SH-SY5Y (cell line): ENCODE measurements at regions not wholly inside any gene's neighbourhood (a gene's known extent, or its start where the extent isn't known, plus 50 kb on each side); places are given as distances from the start of the nearest gene placed in this dataset.

Experiments used
- GATA2 ChIP-seq: IDR thresholded peaks from 2 replicates; pipeline ENCODE4 v1.6.1; 2011; ENCODE audit warnings: mild to moderate bottlenecking, low read depth, low read length
- GATA3 ChIP-seq: IDR thresholded peaks from 2 replicates; pipeline ENCODE4 v1.6.1; 2011; ENCODE audit warnings: low read depth, mild to moderate bottlenecking, low read length, moderate library complexity

DNA sequence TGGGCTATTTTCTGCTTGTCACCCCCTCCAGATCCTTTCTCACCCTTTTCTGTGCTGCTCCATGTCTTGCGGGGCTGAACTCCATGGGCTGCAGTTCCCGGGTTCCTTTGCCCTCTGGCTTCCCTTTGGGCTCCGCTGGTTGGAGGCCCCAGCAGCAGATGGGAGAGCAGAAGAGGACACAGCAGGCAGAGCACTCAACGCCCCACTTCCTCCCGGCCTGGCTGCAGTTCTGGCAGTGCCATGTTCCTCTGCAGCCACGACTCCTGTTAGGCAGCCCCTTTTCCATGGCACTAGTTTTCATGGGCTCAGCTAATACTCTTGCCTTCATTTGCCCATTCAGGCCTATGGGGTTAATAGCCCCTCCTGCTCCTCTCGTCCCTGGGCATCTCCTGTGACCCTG lies 127.1 kb downstream of the TENT5C start:
- no peak for TF ChIP-seq GATA2

DNA sequence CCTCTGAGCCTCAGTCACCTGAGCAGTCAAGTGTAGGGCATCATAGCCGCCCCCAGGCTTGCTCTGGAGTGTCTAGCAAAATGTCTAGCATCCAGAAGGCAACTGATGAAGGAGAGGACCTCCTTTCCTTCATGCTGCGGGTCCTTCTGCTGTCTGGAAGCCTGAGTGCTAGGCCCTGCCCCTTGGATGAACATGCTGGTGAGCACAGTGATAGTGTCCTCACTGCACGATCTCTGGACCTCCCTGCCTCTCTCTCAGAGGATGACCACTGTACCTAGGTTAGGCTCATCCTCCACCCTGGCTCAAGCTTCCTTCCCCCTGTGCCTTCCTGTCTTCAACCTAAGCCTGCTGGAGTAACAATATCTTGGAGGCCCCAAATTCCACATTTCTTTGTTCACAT lies 128.6 kb downstream of the TENT5C start:
- TF ChIP-seq GATA2 (no peak), GATA3 (no peak)

DNA sequence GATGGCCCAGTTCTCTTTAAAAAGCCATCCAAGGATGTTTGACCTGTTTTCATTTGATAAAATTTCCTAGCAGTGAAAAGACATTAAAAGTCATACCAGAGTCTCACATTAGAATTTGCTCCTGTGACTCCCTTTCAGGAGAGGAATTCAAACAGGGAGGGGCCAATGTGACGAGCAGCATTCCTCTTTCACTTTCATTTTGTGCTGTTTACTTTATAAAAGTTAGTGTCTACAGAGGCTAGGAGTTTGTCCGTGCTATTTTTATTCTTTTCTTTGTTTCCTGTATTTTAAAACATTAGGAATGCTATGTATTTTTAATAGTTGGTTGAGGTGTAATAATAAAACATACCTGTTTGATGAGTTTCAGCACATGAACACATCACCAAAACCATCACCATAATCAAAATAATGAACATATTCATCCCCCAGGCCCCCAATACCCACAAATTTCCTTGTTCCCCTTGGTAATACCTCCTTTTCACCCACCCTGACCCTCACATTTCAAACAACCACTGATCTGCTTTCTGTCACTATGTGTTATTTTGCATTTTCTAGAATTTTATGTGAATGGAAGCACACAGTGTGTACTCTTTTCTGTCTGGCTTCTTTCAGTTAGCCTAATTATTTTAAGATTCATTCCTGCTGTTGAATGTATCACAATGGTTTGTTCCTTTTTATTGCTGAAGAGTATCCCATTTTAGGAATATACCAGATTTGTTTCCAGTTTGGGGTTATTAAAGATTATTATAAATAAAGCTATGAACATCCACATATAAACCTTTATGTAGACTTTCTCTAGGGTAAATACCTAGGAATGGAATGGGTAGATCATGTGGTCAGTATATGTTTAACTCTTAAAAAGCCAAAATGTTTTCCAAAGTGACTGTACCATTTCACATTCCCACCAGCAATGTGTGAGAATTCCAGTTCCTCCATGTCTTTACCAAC lies 129.5 kb downstream of the TENT5C start:
- TF ChIP-seq GATA2 = no peak
- no peak for TF ChIP-seq GATA3

DNA sequence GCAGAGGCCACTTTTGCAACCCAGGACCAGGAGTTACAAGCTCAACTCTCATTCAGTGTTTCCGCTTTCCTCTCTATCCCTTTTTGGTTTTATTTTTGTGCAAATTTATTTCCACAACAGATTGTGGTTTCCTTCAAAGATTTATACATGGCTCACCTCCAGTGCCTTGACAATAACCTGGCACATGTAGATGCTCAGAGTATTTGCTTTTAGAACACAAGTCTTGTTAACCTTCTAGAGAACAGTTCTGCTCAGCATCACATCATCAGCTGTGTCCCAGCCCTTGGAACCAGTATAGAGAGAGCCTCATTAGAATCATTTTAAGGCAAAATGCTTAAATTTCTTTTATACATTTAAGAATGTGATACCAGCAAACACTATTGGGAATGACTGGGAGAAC lies 133.7 kb downstream of the TENT5C start:
- TF ChIP-seq GATA2 (no peak), GATA3 (no peak)

DNA sequence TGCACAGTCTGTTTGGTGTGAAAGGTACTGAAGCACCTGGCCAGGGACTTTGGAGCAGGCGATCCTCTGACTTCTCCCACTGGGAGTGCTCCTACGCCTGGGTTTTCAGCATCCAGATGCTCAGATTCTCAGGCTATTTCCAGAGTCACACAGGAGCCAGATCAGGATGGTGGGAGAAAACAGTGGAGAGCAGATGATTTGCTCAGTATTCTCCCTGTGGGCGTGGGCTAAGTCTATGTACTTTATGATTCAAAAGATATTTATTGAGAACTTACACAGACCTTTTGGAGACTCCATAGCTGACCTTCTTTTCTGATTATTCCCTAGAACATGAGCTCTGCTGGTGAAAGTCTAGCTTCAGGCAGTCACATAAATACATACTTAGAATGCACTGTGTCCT lies 134.6 kb downstream of the TENT5C start:
- TF ChIP-seq GATA2 (no peak), GATA3 (no peak)

DNA sequence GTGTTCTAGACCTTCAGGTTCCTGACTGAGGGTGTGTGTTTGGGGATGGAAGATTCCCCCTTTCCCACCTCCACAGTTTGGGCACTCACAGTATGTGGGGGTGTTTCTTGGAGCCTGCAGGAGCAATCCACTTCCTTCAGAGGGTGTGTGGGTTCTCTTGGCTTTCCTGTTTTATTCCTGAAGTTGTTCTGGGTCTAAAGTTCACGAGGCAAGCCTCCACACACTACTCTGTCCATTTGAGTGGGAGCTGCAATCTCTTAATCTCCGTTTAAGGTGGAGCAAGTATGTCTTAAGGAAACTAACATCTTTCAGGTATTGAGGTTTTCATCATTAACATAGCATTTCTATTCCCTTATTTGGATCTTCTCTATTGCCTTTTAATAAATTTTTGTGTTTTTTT lies 141.8 kb downstream of the TENT5C start:
- TF ChIP-seq GATA2 (no peak), GATA3 (no peak)

DNA sequence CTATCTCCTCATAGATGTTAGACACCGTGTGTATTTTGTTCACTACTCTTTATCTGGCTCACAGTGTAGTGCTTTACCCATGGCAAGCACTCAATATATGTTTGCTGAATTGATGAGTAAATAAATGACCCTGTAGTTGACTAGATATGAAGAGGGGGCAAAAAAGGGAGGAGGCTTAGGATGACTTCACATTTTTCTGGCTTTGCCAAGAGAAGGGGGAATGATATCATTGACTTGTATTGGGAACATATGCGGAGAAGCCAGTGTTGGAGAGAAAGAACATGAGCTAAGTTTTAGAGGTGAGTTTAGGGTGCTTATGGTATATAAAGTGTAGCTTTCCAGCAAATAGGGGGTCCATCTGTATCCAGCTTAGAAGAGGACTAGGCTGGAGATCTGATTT lies 145.5 kb downstream of the TENT5C start:
- no peak for TF ChIP-seq GATA2
- no peak for TF ChIP-seq GATA3

DNA sequence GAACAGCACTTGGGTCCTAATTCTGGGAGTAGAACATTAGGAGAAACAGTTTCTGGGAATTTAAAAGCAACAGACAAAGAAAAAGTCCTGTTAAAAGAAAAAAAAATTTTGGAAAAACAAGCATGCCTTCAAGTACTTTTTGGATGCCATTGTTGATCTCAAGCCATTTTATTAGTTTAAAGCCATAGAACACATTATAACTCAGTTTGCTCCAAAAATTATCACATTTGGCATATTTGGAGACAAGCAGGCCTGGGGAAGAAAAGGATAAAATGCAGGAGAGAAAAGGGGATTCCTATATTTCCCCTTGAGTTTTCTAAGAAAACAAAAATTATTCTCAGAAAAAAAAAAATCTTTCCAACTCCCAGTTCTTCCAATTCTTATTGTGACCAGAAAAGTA lies 146.8 kb downstream of the TENT5C start:
- TF ChIP-seq GATA2 (no peak), GATA3 (no peak)

DNA sequence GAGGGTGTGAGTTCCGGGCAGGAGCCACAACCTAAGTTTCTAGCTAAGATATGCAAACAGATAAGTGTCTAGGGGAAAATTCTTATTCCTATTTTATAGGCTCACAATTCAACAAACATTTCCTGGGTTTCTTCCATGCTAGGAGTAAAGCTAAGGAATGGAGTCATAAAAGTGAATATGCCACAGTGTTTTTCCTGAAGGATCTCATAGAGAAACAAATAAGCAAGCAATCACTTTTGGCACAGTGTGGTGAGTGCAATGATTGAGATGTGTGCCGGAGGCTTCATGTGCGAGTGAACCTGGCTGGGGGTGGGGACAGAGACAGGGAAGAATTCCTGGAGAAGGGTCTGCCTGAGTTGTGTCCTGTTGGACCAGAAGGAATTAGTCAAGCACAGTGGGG lies 147.4 kb downstream of the TENT5C start:
- TF ChIP-seq GATA3 = no peak
- TF ChIP-seq GATA2 = no peak

DNA sequence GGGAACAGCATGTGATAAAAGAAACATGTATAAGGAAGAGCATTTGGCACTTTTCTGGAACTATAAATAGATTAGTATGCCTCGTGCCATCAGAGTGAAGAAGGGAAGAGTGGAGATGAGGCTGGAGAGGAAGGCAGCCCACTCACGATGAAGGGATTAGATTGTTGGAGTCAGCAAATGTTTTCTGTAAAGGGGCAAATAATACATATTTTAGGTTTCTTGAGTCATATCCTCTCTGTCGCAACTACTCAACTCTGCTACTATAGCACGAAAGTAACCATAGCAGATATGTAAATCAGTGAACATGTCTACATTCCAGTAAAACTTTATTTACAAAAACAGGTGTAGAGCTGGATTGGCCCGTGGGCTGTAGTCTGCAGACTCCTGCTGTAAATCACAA lies 147.8 kb downstream of the TENT5C start:
- TF ChIP-seq GATA2 (no peak), GATA3 (no peak)

DNA sequence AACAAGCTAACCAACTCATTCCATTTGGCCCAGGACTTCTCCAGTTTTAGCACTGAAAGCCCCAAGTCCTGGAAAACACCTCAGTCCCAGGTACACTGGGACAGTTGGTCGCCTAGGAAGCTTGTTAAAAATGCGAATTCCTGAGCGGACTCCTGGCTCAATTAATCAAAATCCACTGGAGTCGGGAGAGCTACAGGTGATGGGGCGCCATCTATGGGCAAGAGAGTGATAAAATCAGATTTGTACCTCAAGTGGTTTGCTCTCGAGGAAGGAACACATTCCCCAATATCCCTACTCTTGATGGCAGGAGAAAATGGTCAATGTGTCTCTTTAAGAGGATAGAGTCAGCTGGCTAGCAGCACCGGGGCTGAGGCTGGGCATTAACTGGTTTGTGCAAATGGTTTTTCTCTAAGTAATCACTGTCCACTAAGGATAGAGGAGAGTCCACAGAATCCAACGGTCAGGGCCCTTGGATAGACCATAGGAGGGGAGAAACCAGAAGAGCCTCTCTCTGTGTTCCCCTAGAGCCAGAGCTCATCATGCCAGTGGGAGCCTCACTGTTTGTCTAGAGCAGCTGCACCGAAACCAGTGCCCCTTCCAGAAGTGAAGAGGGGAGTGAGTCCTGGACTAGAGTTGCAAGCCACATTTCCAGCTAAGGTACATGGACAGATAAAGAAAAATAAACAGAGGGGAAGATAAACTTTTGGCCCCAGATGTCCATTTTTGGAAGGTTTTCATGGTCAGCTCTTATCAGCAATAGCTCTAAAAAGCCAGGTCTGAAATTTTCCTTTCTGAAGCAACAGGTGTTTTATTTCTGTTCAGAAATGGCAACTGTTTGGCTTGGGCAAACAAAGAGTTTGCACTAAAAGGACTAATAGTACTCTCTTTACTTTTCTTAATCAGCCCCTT lies 148.5 kb downstream of the TENT5C start:
- TF ChIP-seq GATA3 = no peak
- TF ChIP-seq GATA2 = peak; percentile 13; the same call in 1 of the 2 replicates

DNA sequence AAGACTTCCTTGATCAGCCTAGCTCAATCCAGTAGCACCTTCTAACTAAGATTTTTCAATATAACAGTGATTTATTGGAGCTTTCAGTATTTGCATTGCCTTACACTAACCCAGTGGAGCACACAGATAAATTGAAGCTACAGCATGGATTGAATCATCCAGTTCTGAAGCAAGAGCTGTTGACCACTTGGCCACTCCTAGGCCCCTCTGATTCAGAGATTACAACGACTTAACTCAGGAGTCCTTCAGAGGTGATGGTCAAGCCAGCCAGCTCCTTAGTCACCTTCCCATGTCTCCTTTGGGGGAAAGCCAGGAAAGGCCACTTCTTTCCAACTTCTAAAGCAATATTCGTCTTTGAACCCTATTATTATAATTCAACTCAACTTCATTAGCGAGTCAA lies 151.8 kb downstream of the TENT5C start:
- TF ChIP-seq GATA2 (no peak), GATA3 (no peak)

DNA sequence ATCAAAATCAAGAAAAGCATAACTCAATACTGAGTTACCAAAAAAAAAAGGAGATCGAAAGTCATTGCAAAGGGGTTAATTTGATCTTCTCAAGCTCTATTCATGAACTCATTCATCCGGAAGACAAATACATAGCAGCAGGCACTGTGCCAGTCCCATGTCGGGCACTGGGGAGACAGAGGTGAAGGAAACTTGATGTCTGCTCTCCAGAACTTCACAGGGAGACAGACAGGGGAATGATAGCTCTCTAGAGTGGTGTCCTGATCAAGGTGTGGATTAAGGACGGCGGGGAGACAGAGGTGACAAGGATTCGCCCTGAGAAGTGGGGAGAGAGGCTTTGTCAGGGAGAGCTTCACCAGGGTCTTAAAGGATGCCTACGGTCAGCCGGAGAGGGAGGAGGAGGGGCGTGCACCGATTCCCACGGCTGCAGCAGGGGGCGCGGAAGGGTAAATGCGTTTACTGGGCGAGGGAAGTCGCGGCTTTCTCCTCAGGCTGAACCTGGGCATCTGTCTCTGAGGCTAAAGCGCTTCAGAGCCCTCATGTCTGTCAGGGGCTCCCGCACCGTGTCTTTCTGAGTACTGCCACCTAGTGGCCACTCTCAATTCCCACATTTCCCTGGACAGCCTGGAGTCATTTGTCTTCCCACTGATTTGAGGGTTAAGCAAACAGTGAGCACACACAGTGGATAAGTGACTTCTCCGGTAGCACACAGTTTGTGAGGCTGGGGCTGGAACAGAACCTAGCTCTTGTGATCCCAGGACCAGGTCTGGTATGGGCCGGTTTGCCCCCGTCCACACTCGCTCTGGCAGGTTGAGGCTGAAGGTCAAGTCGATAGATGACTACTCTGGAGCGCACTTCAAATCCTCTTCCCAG lies 152.8 kb downstream of the TENT5C start:
- TF ChIP-seq GATA2 (no peak), GATA3 (no peak)

DNA sequence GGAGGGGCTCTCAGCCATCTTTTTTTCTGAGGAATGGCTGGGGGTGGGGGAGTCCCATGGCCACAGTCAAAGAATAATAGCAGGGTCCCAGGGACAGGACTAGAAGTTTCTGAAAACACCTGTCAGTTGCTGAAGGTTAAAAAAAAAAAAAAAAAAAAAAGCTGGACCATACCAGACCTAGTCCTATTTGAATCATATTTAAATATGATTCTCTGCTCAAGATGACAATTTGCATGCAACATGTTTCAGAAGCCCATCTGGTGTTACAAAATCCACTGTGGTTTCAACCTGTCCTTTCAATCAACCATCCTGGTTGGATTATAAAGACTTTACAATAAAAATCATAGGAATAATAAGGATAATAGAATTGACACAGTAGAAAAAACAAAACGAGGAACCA lies 153.7 kb downstream of the TENT5C start:
- TF ChIP-seq GATA3 = no peak
- TF ChIP-seq GATA2 = no peak

DNA sequence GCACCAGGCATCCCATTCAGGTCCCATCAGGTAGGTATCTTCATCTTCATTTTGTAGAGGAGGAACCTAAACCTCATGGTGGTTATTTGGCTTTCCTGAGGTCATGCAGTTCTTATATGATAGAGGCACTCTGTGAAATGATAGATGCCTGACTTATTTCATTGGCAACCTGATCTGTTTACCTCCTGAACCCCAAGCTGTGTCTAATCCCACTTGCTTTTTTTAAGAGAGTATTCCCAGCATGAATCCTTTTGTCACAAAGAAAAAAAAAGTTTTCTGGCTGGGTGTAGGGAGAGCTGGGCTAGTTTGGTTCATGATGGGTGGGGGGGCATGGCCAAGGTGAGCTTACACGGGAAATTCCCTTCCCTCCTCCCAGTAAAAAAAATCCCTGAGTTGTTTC lies 154.2 kb downstream of the TENT5C start:
- TF ChIP-seq GATA3 = no peak
- TF ChIP-seq GATA2 = no peak
